ENCODE measurements at regions not wholly inside any gene's neighbourhood (a gene's known extent, or its start where the extent isn't known, plus 50 kb on each side); places are given as distances from the start of the nearest gene placed in this dataset.
"Not testable (repeated sequence)": the region's sequence is repeated elsewhere in the genome, so short reads cannot be mapped to it uniquely, and the experiment has no call there.

- no peak for DNase-seq
Measured at GRCh38 chr9:16282718-16283117, 587.8 kb downstream of the BNC2 start.

DNA sequence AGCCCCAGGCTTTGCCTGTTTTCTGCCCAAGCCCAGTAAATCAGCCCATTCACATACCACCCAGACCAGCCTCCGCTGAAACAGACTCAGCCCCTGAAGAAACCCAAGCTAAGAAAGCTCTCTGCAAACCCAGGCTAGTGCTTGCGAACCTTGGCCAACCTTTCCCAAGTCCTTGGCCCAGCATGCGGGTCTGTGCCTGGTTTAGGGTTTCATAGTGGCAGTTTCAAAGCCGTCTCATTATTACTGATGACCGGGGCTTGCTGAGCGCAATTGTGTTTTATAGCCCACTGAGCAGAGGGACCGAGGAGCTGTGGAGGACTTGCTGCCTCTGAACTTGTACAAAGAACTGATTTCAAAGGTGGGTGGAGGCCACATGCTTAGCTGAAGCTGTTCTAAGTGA lies 584.3 kb downstream of the BNC2 start:
- no peak for DNase-seq

GRCh38 chr9:16289639-16290038 lies 580.8 kb downstream of the BNC2 start:
- no peak for DNase-seq

DNA sequence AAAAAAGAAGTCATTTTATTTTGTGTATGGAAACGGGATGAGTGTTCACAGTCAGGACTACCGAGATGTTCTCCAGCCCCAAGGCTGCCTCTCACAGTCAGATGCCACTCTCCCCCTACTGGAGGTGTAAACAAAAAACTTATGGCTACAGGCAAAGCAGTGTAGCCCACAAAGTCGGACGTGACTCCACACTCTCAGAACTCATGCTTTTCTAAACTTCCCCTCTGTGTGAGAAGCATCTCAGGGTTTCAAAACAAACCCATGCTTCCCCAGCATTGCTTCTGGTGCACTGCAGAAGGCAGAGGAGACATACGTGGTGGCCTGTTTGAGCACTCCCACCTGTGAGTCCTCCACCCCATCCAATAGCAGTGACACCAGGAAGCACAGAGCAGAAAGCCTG lies 580.3 kb downstream of the BNC2 start:
- DNase-seq = no peak

GRCh38 chr9:16291921-16292320 lies 578.5 kb downstream of the BNC2 start:
- DNase-seq = no peak

- DNase-seq = no peak
Measured at GRCh38 chr9:16293610-16294009, 576.9 kb downstream of the BNC2 start.

- DNase-seq = no peak
Measured at GRCh38 chr9:16294133-16294770, 576.2 kb downstream of the BNC2 start.

- DNase-seq = not testable (repeated sequence)
Measured at GRCh38 chr9:16294940-16295339, 575.5 kb downstream of the BNC2 start.

- not testable (repeated sequence) for DNase-seq
Measured at GRCh38 chr9:16299368-16299767, 571.1 kb downstream of the BNC2 start.

GRCh38 chr9:16303506-16303905 lies 567.0 kb downstream of the BNC2 start:
- DNase-seq = no peak

- DNase-seq = no peak
Measured at GRCh38 chr9:16304301-16304700, 566.2 kb downstream of the BNC2 start.

GRCh38 chr9:16306586-16306985 lies 563.9 kb downstream of the BNC2 start:
- no peak for DNase-seq

- no peak for DNase-seq
Measured at GRCh38 chr9:16307626-16308195, 562.8 kb downstream of the BNC2 start.

GRCh38 chr9:16308645-16309044 lies 561.8 kb downstream of the BNC2 start:
- no peak for DNase-seq

GRCh38 chr9:16309082-16309468 lies 561.4 kb downstream of the BNC2 start:
- no peak for DNase-seq

GRCh38 chr9:16309469-16310271 lies 560.8 kb downstream of the BNC2 start:
- DNase-seq = no peak

DNA sequence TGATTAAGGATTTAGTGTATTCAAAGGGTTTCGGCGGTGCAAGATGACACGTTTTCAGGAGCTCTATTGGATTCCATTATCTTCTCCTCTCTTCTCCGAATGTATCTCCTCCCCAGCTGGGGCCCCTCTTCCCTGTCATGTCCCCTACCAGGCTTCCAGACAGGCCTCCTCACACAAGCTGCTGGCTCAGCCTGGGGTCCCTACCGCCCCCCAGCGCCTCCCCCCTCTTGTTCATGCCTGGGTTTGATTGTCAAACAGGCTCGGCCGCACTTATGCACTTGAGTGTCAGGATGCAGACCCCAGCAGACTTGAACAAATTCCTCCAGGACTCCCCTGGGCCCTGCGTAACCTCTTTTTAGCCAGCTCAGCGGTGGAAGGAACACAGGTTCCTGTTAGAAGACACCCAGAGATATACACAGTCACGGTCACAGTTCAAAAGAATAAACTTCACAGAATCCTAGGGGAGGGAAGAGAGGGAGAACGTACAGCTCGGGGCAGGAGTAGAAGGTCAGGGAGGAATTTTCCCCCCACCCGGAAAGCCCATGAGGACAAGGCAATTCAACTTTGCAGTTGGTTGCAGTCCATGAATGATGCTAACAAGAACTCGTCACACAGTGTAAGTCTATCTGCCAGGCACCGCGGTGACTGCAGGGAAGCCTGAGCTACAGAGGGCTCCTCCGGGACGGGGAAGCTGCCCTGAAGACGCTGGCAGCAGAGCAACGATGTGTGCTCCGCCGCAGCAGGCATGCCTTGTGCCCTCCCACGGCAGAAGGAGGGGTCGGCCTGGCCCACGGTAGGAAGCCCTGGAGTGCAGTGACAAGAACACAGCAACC lies 560.0 kb downstream of the BNC2 start:
- no peak for DNase-seq

DNA sequence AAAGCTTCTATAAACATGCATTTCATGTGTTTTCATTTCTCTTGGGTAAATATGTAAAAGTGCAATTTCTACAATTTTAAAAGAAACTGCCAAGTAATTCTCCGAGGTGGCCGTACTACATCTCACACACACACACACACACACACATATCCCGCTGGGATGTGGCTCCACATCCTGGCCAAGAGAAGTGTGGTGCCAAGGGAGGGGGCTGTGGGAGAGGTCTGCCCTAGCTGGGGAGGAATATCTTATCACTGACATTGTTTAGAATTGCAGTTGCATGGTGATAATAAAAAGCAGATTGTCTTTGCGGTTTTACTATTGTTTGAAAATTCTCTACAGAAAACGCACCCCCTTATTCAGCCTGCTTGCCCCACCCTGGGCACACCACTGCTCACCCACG lies 558.4 kb downstream of the BNC2 start:
- no peak for DNase-seq

DNA sequence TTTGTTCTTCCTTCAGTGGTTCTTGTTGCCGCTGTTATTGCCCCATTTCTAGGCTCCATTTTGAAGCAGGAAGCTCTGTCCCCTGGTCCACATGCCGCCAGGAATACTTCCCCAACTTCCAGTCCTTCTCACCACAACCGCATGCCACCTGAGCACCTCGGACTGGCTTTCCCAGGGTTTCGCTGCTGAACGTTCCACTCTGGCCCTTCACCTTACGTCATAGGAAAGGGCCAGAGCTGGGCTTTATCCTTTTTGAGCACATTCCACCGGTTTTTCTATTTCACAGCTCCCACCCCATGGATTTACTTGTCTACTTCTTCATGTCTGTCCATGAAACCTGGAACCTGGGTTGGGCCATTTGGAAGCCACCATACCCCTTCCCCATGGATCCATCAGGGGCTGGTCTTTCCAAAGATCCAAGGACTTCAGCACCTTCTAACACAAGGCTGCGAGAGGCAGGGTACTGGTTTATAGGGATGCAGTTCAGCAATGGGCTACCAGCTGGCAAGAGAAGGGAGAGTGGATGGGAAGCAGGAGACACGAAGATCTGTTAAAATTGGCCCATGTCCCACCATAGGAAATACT lies 557.4 kb downstream of the BNC2 start:
- no peak for DNase-seq

DNA sequence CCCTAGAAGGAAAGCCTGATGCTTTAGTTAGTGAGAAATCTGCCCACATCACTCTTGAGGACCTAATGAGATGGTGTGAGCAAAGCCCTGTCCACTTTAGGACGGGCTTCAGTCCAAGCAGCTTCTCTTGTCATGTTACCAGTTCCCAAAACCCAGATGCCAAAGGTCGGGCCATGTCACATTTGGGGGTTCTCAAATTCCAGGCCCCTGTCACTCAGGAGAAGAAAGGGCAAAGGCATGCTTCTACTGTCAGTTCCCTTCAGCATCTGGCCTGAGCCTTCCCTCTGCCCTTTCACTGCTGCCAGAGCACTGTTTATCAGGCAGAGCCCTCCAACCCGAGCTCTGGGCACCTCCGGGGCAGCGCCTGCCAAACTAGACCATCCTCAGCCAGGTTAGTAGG lies 556.0 kb downstream of the BNC2 start:
- no peak for DNase-seq

DNA sequence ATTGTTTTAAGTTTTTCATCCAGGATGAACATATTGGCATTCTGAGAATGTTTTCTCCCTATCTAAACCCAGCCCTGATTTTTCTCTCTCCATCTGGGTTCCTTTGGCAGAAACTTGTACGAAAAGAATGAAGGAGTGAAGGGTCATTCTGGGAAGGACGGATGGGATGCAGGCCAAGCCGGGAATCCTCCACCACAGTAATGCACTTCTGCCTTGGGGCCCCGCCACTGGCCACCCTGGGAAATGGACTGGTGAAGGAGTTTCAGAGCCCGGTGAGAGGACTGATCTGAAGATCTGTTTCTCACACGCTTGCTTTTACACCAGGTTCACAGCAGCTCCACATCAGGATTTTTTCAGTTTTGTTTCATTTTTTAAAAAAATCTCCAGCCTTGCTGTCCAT lies 554.8 kb downstream of the BNC2 start:
- DNase-seq = no peak

GRCh38 chr9:16316456-16316855 lies 554.0 kb downstream of the BNC2 start:
- DNase-seq = no peak

All from stimulated activated CD8-positive, alpha-beta memory T cell treated with anti-CD3 and anti-CD28 coated beads, Interleukin-4, amount 100 ng/mL, for 48 hours (primary cell).